Esophagus muscularis mucosa (tissue), 4 donors: ENCODE measurements at regions not wholly inside any gene's neighbourhood (a gene's known extent, or its start where the extent isn't known, plus 50 kb on each side); places are given as distances from the start of the nearest gene placed in this dataset.

ENCODE experiments used
- DNase-seq: peaks from one replicate; pipeline ENCODE4 v3.0.0-alpha.2; 2017; ENCODE audit errors: extremely low spot score
- H3K27ac ChIP-seq, 4 donors: fragments of 200-600 bp; sonication (generic); replicated peaks in 1 of 4; 1 replicate in 3 of 4; 2 replicates in 1 of 4; pipeline ENCODE4 v1.5.1; 2016 to 2019; ENCODE audit warnings: mild to moderate bottlenecking in 1 of 4
- H3K27me3 ChIP-seq, 4 donors: fragments of 200-600 bp; sonication (generic); one replicate each; pipeline versions ENCODE4 v1.5.1 to v1.6.0; 2016 to 2019
- H3K36me3 ChIP-seq, 4 donors: fragments of 200-600 bp; sonication (generic); one replicate each; pipeline ENCODE4 v1.5.1; 2016 to 2019
- H3K4me1 ChIP-seq, 4 donors: fragments of 200-600 bp; sonication (generic); one replicate each; pipeline ENCODE4 v1.5.1; 2016 to 2019
- H3K4me3 ChIP-seq, 4 donors: fragments of 200-600 bp; sonication (generic); 1 replicate in 2 of 4; 2 replicates in 2 of 4; pipeline ENCODE4 v1.5.1; 2016 to 2019; ENCODE audit warnings: mild to moderate bottlenecking in 4 of 4, moderate library complexity in 1 of 4
- H3K9me3 ChIP-seq, 4 donors: fragments of 200-600 bp; sonication (generic); 1 replicate in 3 of 4; 2 replicates in 1 of 4; pipeline ENCODE4 v1.5.1; 2016 to 2019
- CTCF ChIP-seq, 3 experiments: fragments of 200-600 bp in 2 of 3; fragments of 450-650 bp in 1 of 3; sonication (generic) in 2 of 3; IDR thresholded peaks; one replicate each; pipeline ENCODE4 v1.5.1; 2017 to 2019; ENCODE audit warnings: antibody characterized with exemption in 3 of 3, mild to moderate bottlenecking in 2 of 3, moderate library complexity in 1 of 3
- EP300 ChIP-seq: sonication (generic); formaldehyde crosslinking; IDR thresholded peaks from one replicate; pipeline ENCODE4 v1.6.1; 2017; ENCODE audit warnings: antibody characterized with exemption
- POLR2A ChIP-seq: fragments of 450-650 bp; IDR thresholded peaks from one replicate; pipeline ENCODE4 v1.6.1; 2017; ENCODE audit warnings: antibody characterized with exemption, moderate library complexity, mild to moderate bottlenecking, low read depth
- POLR2AphosphoS5 ChIP-seq, 2 donors: sonication (generic); formaldehyde crosslinking; IDR thresholded peaks; one replicate each; pipeline ENCODE4 v1.6.1; 2017; ENCODE audit warnings: antibody characterized with exemption in 2 of 2
- WGBS: methylation state at CpG from one replicate; pipeline ENCODE4 v1.1.5; 2018; 5-methylcytosine and 5-hydroxymethylcytosine counted together
- intact Hi-C: fragments of 100-400 bp; cut with DNase I; formaldehyde crosslinking; loops from one replicate; pipeline ENCODE4 v1.15.1; 2023

- no peaks in the 10 kb centered on the region for H3K27me3 ChIP-seq
- intact Hi-C loops, result loop anchor here (2.0 to 10.0 kb wide), 4 partner anchors 79 to 909 kb away; partner anchors contain the start of genes PFKFB2 and YOD1
- H3K27ac ChIP-seq, result peak overlapping the region; percentile 90 to 93 (median 92)
- H3K36me3 ChIP-seq, result no peaks in the 10 kb centered on the region
- H3K9me3 ChIP-seq, result no peaks in the 10 kb centered on the region
- peak overlapping the region; percentile 59 to 71 (median 68) for H3K4me3 ChIP-seq
- TF ChIP-seq POLR2AphosphoS5 (IDR thresholded peaks at IDR 0.05), result peak; percentile 85 to 94
- peak in 2 of 3 experiments; percentile 100 for TF ChIP-seq CTCF (IDR thresholded peaks at IDR 0.05)
- peak; percentile 81 for TF ChIP-seq POLR2A
- TF ChIP-seq EP300, result peak; percentile 19
- peaks cover 44 to 59% (median 51%) of the 10 kb centered on the region in 4 donors for H3K4me1 ChIP-seq
- peak; percentile 97 for DNase-seq
- under 1% methylated on average over 58 of the region's 59 CpGs for WGBS
Measured at GRCh38 chr1:207963427-207964194, 52.7 kb upstream of the CD34 start.

- H3K9me3 ChIP-seq, result no peaks in the 10 kb centered on the region
- H3K27ac ChIP-seq, result peak overlapping the region; percentile 90 to 93 (median 92)
- H3K27me3 ChIP-seq, result no peaks in the 10 kb centered on the region
- no peak for TF ChIP-seq CTCF (IDR thresholded peaks at IDR 0.05)
- TF ChIP-seq POLR2AphosphoS5 (IDR thresholded peaks at IDR 0.05), result peak in 1 of 2 donors; percentile 50
- intact Hi-C loops, result loop anchor here (2.0 to 10.0 kb wide), 4 partner anchors 78 to 908 kb away; partner anchors contain the start of genes PFKFB2 and YOD1
- H3K36me3 ChIP-seq, result no peaks in the 10 kb centered on the region
- peak overlapping the region; percentile 59 to 71 (median 68) for H3K4me3 ChIP-seq
- peaks cover 46 to 65% (median 56%) of the 10 kb centered on the region in 4 donors for H3K4me1 ChIP-seq
- DNase-seq, result peak; percentile 90
- WGBS, result 17% methylated on average over 26 of the region's 32 CpGs
Measured at GRCh38 chr1:207962716-207963426, 51.9 kb upstream of the CD34 start.
